ENCODE measurements at regions not wholly inside any gene's neighbourhood (a gene's known extent, or its start where the extent isn't known, plus 50 kb on each side); places are given as distances from the start of the nearest gene placed in this dataset.

DNA sequence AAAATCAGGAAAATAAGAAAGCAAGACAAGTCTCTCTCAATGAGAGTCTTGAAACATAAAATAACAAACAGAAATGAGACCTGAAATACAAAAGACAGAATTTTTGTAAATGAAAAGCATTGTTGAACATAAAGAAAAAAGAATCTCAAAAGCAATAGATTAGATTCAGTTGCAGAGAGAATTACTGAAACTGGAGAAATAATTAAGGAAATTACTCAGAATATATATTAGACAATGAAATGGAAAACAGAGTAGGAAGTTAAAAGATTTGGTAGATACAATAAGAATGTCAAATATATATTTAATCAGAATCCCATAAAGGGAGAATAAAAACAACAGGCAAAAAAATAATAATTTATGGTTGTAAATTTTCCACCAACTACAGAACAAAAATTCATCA, 308.3 kb downstream of the CRPPA start:
- DNase-seq (ENCODE audit: low read depth, low spot score), result no peak
- no peaks in the 10 kb centered on the region for H3K27me3 ChIP-seq (ENCODE audit: control insufficient read depth, insufficient read depth, low read length)
- H3K9me3 ChIP-seq (ENCODE audit: control insufficient read depth, insufficient read depth, low read length), result no peaks in the 10 kb centered on the region
- POLR2A ChIA-PET, result no interaction called here
- CTCF ChIA-PET, result interaction anchor here (4.6 kb wide), 1 partner anchor 452 kb away, joined by 57 read pairs; no protein-coding TSS in a partner anchor
- no peak overlapping the region for H3K27ac ChIP-seq (ENCODE audit: low read depth, low read length)
- no peak overlapping the region for H3K4me3 ChIP-seq (ENCODE audit: low read depth, low read length)
- TF ChIP-seq, protein P1, sequence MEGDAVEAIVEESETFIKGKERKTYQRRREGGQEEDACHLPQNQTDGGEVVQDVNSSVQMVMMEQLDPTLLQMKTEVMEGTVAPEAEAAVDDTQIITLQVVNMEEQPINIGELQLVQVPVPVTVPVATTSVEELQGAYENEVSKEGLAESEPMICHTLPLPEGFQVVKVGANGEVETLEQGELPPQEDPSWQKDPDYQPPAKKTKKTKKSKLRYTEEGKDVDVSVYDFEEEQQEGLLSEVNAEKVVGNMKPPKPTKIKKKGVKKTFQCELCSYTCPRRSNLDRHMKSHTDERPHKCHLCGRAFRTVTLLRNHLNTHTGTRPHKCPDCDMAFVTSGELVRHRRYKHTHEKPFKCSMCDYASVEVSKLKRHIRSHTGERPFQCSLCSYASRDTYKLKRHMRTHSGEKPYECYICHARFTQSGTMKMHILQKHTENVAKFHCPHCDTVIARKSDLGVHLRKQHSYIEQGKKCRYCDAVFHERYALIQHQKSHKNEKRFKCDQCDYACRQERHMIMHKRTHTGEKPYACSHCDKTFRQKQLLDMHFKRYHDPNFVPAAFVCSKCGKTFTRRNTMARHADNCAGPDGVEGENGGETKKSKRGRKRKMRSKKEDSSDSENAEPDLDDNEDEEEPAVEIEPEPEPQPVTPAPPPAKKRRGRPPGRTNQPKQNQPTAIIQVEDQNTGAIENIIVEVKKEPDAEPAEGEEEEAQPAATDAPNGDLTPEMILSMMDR (IDR thresholded peaks at IDR 0.05; ENCODE audit: low read depth, low read length), result no peak

DNA sequence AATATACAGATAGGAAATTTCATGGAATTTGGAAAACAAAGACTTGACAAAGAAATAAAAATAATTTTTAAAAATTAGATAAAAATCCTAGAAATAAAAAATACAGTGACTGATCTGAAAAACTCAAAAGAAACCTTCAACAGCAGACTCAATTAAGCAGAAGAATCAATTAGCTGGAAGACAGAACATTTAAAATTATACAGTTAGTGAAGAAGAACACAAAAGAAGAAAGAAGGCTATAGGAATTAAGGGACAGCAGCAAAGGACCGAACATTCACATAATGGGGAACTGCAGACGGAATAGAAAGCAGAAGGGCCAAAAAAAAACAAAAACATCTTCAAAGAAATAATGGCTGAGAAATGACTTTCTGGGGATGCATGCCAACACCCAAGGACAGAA, 314.5 kb downstream of the CRPPA start:
- no peaks in the 10 kb centered on the region for H3K27me3 ChIP-seq (ENCODE audit: control insufficient read depth, insufficient read depth, low read length)
- ChIA-PET CTCF (interaction anchor here (0.7 kb wide), 1 partner anchor 9 kb away, joined by 3 read pairs; no protein-coding TSS in a partner anchor), POLR2A (no interaction called here)
- no peak overlapping the region for H3K4me3 ChIP-seq (ENCODE audit: low read depth, low read length)
- TF ChIP-seq, protein P1 (IDR thresholded peaks at IDR 0.05; ENCODE audit: low read depth, low read length), result no peak
- H3K27ac ChIP-seq (ENCODE audit: low read depth, low read length), result no peak overlapping the region
- peaks cover 8% of the 10 kb centered on the region; the same call in 1 of the 2 replicates for H3K9me3 ChIP-seq (ENCODE audit: control insufficient read depth, insufficient read depth, low read length)
- DNase-seq (ENCODE audit: low read depth, low spot score), result no peak

DNA sequence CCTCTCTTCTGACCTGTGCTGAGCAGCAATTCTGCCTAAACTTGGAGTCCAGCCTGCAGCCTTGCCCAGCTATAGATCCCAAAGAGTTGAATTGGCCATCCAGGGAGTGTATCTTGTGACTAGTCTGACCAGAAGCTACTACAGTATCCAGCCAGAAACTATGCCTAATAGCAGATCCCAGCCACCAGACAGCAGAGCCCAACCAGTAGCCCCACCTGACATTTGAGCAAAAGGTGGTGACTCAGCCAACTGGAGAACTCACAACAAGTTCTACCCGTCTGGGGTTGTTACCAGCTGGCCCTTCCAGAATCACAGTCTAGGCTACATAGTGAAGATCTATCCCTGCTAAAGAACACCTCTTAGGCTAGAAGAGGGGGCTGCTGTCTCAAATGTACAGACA, 315.0 kb downstream of the CRPPA start:
- Histone ChIP-seq H3K27me3 (ENCODE audit: control insufficient read depth, insufficient read depth, low read length) (no peaks in the 10 kb centered on the region), H3K9me3 (ENCODE audit: control insufficient read depth, insufficient read depth, low read length) (peaks cover 8% of the 10 kb centered on the region; the same call in 1 of the 2 replicates), H3K27ac (ENCODE audit: low read depth, low read length) (no peak overlapping the region), H3K4me3 (ENCODE audit: low read depth, low read length) (no peak overlapping the region)
- CTCF ChIA-PET, result no interaction called here
- no peak for DNase-seq (ENCODE audit: low read depth, low spot score)
- POLR2A ChIA-PET, result no interaction called here
- TF ChIP-seq, protein P1 (IDR thresholded peaks at IDR 0.05; ENCODE audit: low read depth, low read length), result no peak

DNA sequence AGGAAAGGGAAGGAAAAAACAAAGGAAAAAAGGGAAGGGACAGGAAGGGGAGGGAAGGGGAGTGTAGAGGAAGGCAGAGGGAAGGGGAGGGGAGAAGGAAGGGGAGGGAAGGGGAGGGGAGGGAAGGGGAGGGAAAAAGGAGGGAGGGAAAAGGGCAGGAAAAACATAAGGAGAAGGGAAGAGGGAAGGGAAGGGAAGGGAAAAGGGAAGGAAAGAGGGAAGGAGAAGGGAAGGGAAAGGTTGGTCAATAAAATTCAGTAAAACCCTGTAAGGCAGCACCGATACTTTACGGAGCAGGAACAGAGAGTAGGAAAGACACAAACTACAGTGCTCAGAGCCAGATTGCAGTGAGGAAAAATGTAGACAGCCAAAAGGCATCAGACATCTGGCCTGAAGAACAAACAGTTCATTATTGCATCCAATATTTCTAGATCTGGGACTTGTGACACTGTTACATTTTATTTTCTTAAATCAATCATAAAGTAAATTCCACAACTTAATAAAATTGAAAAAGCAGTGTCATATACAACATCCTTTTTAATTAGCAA, 322.0 kb downstream of the CRPPA start:
- no peak overlapping the region for H3K27ac ChIP-seq (ENCODE audit: low read depth, low read length)
- DNase-seq (ENCODE audit: low read depth, low spot score), result no peak
- POLR2A ChIA-PET, result no interaction called here
- H3K4me3 ChIP-seq (ENCODE audit: low read depth, low read length), result no peak overlapping the region
- H3K27me3 ChIP-seq (ENCODE audit: control insufficient read depth, insufficient read depth, low read length), result no peaks in the 10 kb centered on the region
- CTCF ChIA-PET, result interaction anchor here (1.5 kb wide), 1 partner anchor 465 kb away, joined by 7 read pairs; no protein-coding TSS in a partner anchor
- H3K9me3 ChIP-seq (ENCODE audit: control insufficient read depth, insufficient read depth, low read length), result no peaks in the 10 kb centered on the region
- TF ChIP-seq, protein P1 (IDR thresholded peaks at IDR 0.05; ENCODE audit: low read depth, low read length), result no peak

DNA sequence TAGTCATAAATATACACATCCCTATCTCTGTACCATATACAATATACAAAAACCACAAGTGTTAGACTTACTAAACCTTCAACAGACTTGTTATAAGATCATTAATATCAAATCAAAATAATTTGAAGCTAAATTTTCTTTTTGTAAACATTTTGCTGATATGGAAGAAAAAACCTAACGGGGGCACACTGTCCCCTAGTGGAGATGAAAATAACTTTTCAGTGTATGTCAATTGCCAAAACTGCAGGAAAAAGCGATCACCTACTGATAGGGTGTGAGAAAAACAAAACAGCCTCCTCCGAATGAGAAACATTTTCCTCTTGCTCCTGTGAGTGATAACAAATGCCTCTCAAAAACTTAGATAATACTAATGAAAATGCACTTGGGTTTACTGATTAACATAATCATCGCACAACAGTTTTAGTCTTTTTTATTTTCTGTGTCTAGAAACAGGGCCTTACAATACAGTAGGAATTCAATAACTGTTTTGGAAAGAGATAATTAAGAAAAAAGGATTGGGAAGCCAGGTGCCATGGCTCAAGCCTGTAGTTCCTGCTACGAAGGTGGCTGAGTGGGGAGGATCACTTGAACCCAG, 322.7 kb downstream of the CRPPA start:
- POLR2A ChIA-PET, result no interaction called here
- Histone ChIP-seq H3K27me3 (ENCODE audit: control insufficient read depth, insufficient read depth, low read length) (no peaks in the 10 kb centered on the region), H3K4me3 (ENCODE audit: low read depth, low read length) (no peak overlapping the region), H3K27ac (ENCODE audit: low read depth, low read length) (no peak overlapping the region), H3K9me3 (ENCODE audit: control insufficient read depth, insufficient read depth, low read length) (no peaks in the 10 kb centered on the region)
- DNase-seq (ENCODE audit: low read depth, low spot score), result no peak
- CTCF ChIA-PET, result interaction anchor here (0.6 to 4.3 kb wide), 23 partner anchors 8 to 899 kb away, joined by 3 to 33 read pairs (median 4); no protein-coding TSS in a partner anchor
- TF ChIP-seq, protein P1 (IDR thresholded peaks at IDR 0.05; ENCODE audit: low read depth, low read length), result peak; percentile 88

All from AG04450 (cell line).